ENCODE measurements at regions not wholly inside any gene's neighbourhood (a gene's known extent, or its start where the extent isn't known, plus 50 kb on each side); places are given as distances from the start of the nearest gene placed in this dataset.
"Not testable (repeated sequence)": the region's sequence is repeated elsewhere in the genome, so short reads cannot be mapped to it uniquely, and the experiment has no call there.

GRCh38 chr12:84502180-84502860 lies 410.3 kb downstream of the SLC6A15 start:
- WGBS, 2 experiments (ENCODE audit: insufficient coverage in 2 of 2), result 100% methylated on average over 1 of the region's 2 CpGs; no CpG with 5 or more reads in 1 of the 2 experiments
- no peaks in the 10 kb centered on the region for H3K9me3 ChIP-seq (ENCODE audit: control insufficient read depth, low read length)
- H3K27ac ChIP-seq (ENCODE audit: low read depth, low read length, severe bottlenecking), result no peak overlapping the region
- H3K4me1 ChIP-seq (ENCODE audit: control insufficient read depth, insufficient read depth, low read length, poor library complexity, severe bottlenecking), result no peaks in the 10 kb centered on the region
- H3K4me3 ChIP-seq (ENCODE audit: extremely low read depth, insufficient read depth, low read length, poor library complexity, severe bottlenecking), result no peak overlapping the region
- H3K36me3 ChIP-seq (ENCODE audit: control insufficient read depth, insufficient read depth, low read length), result no peaks in the 10 kb centered on the region

- Histone ChIP-seq H3K27ac (ENCODE audit: low read depth, low read length, severe bottlenecking) (no peak overlapping the region), H3K36me3 (ENCODE audit: control insufficient read depth, insufficient read depth, low read length) (no peaks in the 10 kb centered on the region), H3K4me3 (ENCODE audit: extremely low read depth, insufficient read depth, low read length, poor library complexity, severe bottlenecking) (no peak overlapping the region), H3K9me3 (ENCODE audit: control insufficient read depth, low read length) (no peaks in the 10 kb centered on the region), H3K4me1 (ENCODE audit: control insufficient read depth, insufficient read depth, low read length, poor library complexity, severe bottlenecking) (no peaks in the 10 kb centered on the region)
- no CpG with 5 or more reads among the region's 1 CpG for WGBS, 2 experiments (ENCODE audit: insufficient coverage in 2 of 2)
Observed at GRCh38 chr12:84497819-84498218, 414.8 kb downstream of the SLC6A15 start.

- no peaks in the 10 kb centered on the region for H3K4me1 ChIP-seq (ENCODE audit: control insufficient read depth, insufficient read depth, low read length, poor library complexity, severe bottlenecking)
- no peaks in the 10 kb centered on the region for H3K9me3 ChIP-seq (ENCODE audit: control insufficient read depth, low read length)
- no peaks in the 10 kb centered on the region for H3K36me3 ChIP-seq (ENCODE audit: control insufficient read depth, insufficient read depth, low read length)
- H3K27ac ChIP-seq (ENCODE audit: low read depth, low read length, severe bottlenecking), result no peak overlapping the region
- H3K4me3 ChIP-seq (ENCODE audit: extremely low read depth, insufficient read depth, low read length, poor library complexity, severe bottlenecking), result no peak overlapping the region
- WGBS, 2 experiments (ENCODE audit: insufficient coverage in 2 of 2), result 90 to 100% methylated on average over 1 of the region's 2 CpGs
Observed at GRCh38 chr12:84495711-84496110, 416.9 kb downstream of the SLC6A15 start.

GRCh38 chr12:84492351-84492883 lies 420.2 kb downstream of the SLC6A15 start:
- H3K4me3 ChIP-seq (ENCODE audit: extremely low read depth, insufficient read depth, low read length, poor library complexity, severe bottlenecking), result no peak overlapping the region
- H3K4me1 ChIP-seq (ENCODE audit: control insufficient read depth, insufficient read depth, low read length, poor library complexity, severe bottlenecking), result no peaks in the 10 kb centered on the region
- 88 to 92% methylated on average over 1 to 3 of the region's 3 CpGs for WGBS, 2 experiments (ENCODE audit: insufficient coverage in 2 of 2)
- no peak overlapping the region for H3K27ac ChIP-seq (ENCODE audit: low read depth, low read length, severe bottlenecking)
- H3K9me3 ChIP-seq (ENCODE audit: control insufficient read depth, low read length), result no peaks in the 10 kb centered on the region
- no peaks in the 10 kb centered on the region for H3K36me3 ChIP-seq (ENCODE audit: control insufficient read depth, insufficient read depth, low read length)

- H3K9me3 ChIP-seq (ENCODE audit: control insufficient read depth, low read length), result no peaks in the 10 kb centered on the region
- WGBS, 2 experiments (ENCODE audit: insufficient coverage in 2 of 2), result 92 to 96% methylated on average over 2 of the region's 2 CpGs
- no peak overlapping the region for H3K4me3 ChIP-seq (ENCODE audit: extremely low read depth, insufficient read depth, low read length, poor library complexity, severe bottlenecking)
- H3K4me1 ChIP-seq (ENCODE audit: control insufficient read depth, insufficient read depth, low read length, poor library complexity, severe bottlenecking), result no peaks in the 10 kb centered on the region
- no peak overlapping the region for H3K27ac ChIP-seq (ENCODE audit: low read depth, low read length, severe bottlenecking)
- no peaks in the 10 kb centered on the region for H3K36me3 ChIP-seq (ENCODE audit: control insufficient read depth, insufficient read depth, low read length)
Observed at GRCh38 chr12:84484798-84485197, 427.8 kb downstream of the SLC6A15 start.

GRCh38 chr12:84480803-84481202 lies 431.8 kb downstream of the SLC6A15 start:
- WGBS, 2 experiments (ENCODE audit: insufficient coverage in 2 of 2), result 84% methylated on average over 3 of the region's 3 CpGs; no CpG with 5 or more reads in 1 of the 2 experiments
- Histone ChIP-seq H3K4me1 (ENCODE audit: control insufficient read depth, insufficient read depth, low read length, poor library complexity, severe bottlenecking) (no peaks in the 10 kb centered on the region), H3K4me3 (ENCODE audit: extremely low read depth, insufficient read depth, low read length, poor library complexity, severe bottlenecking) (no peak overlapping the region), H3K9me3 (ENCODE audit: control insufficient read depth, low read length) (no peaks in the 10 kb centered on the region), H3K36me3 (ENCODE audit: control insufficient read depth, insufficient read depth, low read length) (no peaks in the 10 kb centered on the region), H3K27ac (ENCODE audit: low read depth, low read length, severe bottlenecking) (no peak overlapping the region)

GRCh38 chr12:84470361-84470760 lies 442.2 kb downstream of the SLC6A15 start:
- Histone ChIP-seq H3K4me3 (ENCODE audit: extremely low read depth, insufficient read depth, low read length, poor library complexity, severe bottlenecking) (no peak overlapping the region), H3K36me3 (ENCODE audit: control insufficient read depth, insufficient read depth, low read length) (no peaks in the 10 kb centered on the region), H3K9me3 (ENCODE audit: control insufficient read depth, low read length) (no peaks in the 10 kb centered on the region), H3K27ac (ENCODE audit: low read depth, low read length, severe bottlenecking) (no peak overlapping the region), H3K4me1 (ENCODE audit: control insufficient read depth, insufficient read depth, low read length, poor library complexity, severe bottlenecking) (no peaks in the 10 kb centered on the region)

- Histone ChIP-seq H3K27ac (ENCODE audit: low read depth, low read length, severe bottlenecking) (no peak overlapping the region), H3K4me1 (ENCODE audit: control insufficient read depth, insufficient read depth, low read length, poor library complexity, severe bottlenecking) (no peaks in the 10 kb centered on the region), H3K4me3 (ENCODE audit: extremely low read depth, insufficient read depth, low read length, poor library complexity, severe bottlenecking) (no peak overlapping the region), H3K9me3 (ENCODE audit: control insufficient read depth, low read length) (no peaks in the 10 kb centered on the region), H3K36me3 (ENCODE audit: control insufficient read depth, insufficient read depth, low read length) (no peaks in the 10 kb centered on the region)
- 80% methylated on average over 1 of the region's 5 CpGs; no CpG with 5 or more reads in 1 of the 2 experiments for WGBS, 2 experiments (ENCODE audit: insufficient coverage in 2 of 2)
Observed at GRCh38 chr12:84464616-84465015, 448.0 kb downstream of the SLC6A15 start.

GRCh38 chr12:84463741-84464495 lies 448.7 kb downstream of the SLC6A15 start:
- no peaks in the 10 kb centered on the region for H3K9me3 ChIP-seq (ENCODE audit: control insufficient read depth, low read length)
- H3K36me3 ChIP-seq (ENCODE audit: control insufficient read depth, insufficient read depth, low read length), result no peaks in the 10 kb centered on the region
- H3K4me1 ChIP-seq (ENCODE audit: control insufficient read depth, insufficient read depth, low read length, poor library complexity, severe bottlenecking), result no peaks in the 10 kb centered on the region
- no peak overlapping the region for H3K4me3 ChIP-seq (ENCODE audit: extremely low read depth, insufficient read depth, low read length, poor library complexity, severe bottlenecking)
- whole genome bisulfite sequencing, 2 experiments (ENCODE audit: insufficient coverage in 2 of 2), result no CpG with 5 or more reads among the region's 2 CpGs
- no peak overlapping the region for H3K27ac ChIP-seq (ENCODE audit: low read depth, low read length, severe bottlenecking)

GRCh38 chr12:84455598-84455997 lies 457.0 kb downstream of the SLC6A15 start:
- H3K36me3 ChIP-seq (ENCODE audit: control insufficient read depth, insufficient read depth, low read length), result no peaks in the 10 kb centered on the region
- no peak overlapping the region for H3K4me3 ChIP-seq (ENCODE audit: extremely low read depth, insufficient read depth, low read length, poor library complexity, severe bottlenecking)
- no peak overlapping the region for H3K27ac ChIP-seq (ENCODE audit: low read depth, low read length, severe bottlenecking)
- H3K9me3 ChIP-seq (ENCODE audit: control insufficient read depth, low read length), result no peaks in the 10 kb centered on the region
- H3K4me1 ChIP-seq (ENCODE audit: control insufficient read depth, insufficient read depth, low read length, poor library complexity, severe bottlenecking), result no peaks in the 10 kb centered on the region
- WGBS, 2 experiments (ENCODE audit: insufficient coverage in 2 of 2), result 85 to 95% methylated on average over 2 of the region's 2 CpGs

GRCh38 chr12:84446478-84446877 lies 466.1 kb downstream of the SLC6A15 start:
- WGBS, 2 experiments (ENCODE audit: insufficient coverage in 2 of 2), result 100% methylated on average over 1 of the region's 3 CpGs; no CpG with 5 or more reads in 1 of the 2 experiments
- not testable (repeated sequence) for H3K27ac ChIP-seq (ENCODE audit: low read depth, low read length, severe bottlenecking); H3K9me3 ChIP-seq (ENCODE audit: control insufficient read depth, low read length)

More at GRCh38 chr12:84446478-84446877, 466.1 kb downstream of the SLC6A15 start:
- not testable (repeated sequence) for H3K4me3 ChIP-seq (ENCODE audit: extremely low read depth, insufficient read depth, low read length, poor library complexity, severe bottlenecking); H3K4me1 ChIP-seq (ENCODE audit: control insufficient read depth, insufficient read depth, low read length, poor library complexity, severe bottlenecking); H3K36me3 ChIP-seq (ENCODE audit: control insufficient read depth, insufficient read depth, low read length)

Measured in mesodermal cell (in vitro differentiated cells).